Body of pancreas (tissue), 4 donors: ENCODE measurements at regions not wholly inside any gene's neighbourhood (a gene's known extent, or its start where the extent isn't known, plus 50 kb on each side); places are given as distances from the start of the nearest gene placed in this dataset.

ENCODE experiments used
- POLR2A ChIP-seq, 3 donors: fragments of 450-650 bp; IDR thresholded peaks; one replicate each; pipeline ENCODE4 v1.6.1; 2016; ENCODE audit warnings: antibody characterized with exemption in 3 of 3, mild to moderate bottlenecking in 2 of 3
- TF ChIP-seq, protein P1 (sequence below), 7 experiments: fragments of 450-650 bp in 4 of 7; fragments of 200-600 bp in 3 of 7; sonication (generic) in 3 of 7; IDR thresholded peaks; one replicate each; pipeline ENCODE4 v1.5.1; 2016 to 2019; ENCODE audit warnings: antibody characterized with exemption in 7 of 7

- TF ChIP-seq POLR2A (IDR thresholded peaks at IDR 0.05) = no peak
- TF ChIP-seq, protein P1, sequence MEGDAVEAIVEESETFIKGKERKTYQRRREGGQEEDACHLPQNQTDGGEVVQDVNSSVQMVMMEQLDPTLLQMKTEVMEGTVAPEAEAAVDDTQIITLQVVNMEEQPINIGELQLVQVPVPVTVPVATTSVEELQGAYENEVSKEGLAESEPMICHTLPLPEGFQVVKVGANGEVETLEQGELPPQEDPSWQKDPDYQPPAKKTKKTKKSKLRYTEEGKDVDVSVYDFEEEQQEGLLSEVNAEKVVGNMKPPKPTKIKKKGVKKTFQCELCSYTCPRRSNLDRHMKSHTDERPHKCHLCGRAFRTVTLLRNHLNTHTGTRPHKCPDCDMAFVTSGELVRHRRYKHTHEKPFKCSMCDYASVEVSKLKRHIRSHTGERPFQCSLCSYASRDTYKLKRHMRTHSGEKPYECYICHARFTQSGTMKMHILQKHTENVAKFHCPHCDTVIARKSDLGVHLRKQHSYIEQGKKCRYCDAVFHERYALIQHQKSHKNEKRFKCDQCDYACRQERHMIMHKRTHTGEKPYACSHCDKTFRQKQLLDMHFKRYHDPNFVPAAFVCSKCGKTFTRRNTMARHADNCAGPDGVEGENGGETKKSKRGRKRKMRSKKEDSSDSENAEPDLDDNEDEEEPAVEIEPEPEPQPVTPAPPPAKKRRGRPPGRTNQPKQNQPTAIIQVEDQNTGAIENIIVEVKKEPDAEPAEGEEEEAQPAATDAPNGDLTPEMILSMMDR (IDR thresholded peaks at IDR 0.05) = no peak
These were observed 313.6 kb downstream of the NUAK1 start for GRCh38 chr12:105825141-105825540.
